HFFc6 (cell line): ENCODE measurements at regions not wholly inside any gene's neighbourhood (a gene's known extent, or its start where the extent isn't known, plus 50 kb on each side); places are given as distances from the start of the nearest gene placed in this dataset.

ENCODE experiments used
- DNase-seq: peaks from one replicate; pipeline ENCODE4 v3.0.0-alpha.2; 2018
- H3K27ac Mint-ChIP-seq: 2 replicates; pipeline ENCODE4 v1.8.0; 2020; ENCODE audit warnings: mild to moderate bottlenecking, mixed read lengths
- H3K27me3 Mint-ChIP-seq: 2 replicates; pipeline ENCODE4 v1.8.0; 2021; ENCODE audit warnings: mild to moderate bottlenecking, moderate library complexity, mixed read lengths; ENCODE audit not compliant: insufficient read depth
- H3K36me3 Mint-ChIP-seq: 2 replicates; pipeline ENCODE4 v1.8.0; 2021; ENCODE audit warnings: low read depth, mixed read lengths
- H3K4me1 Mint-ChIP-seq: 2 replicates; pipeline ENCODE4 v1.8.0; 2020; ENCODE audit warnings: low read depth, mixed read lengths
- H3K4me3 Mint-ChIP-seq: 2 replicates; pipeline ENCODE4 v1.8.0; 2020; ENCODE audit warnings: mild to moderate bottlenecking, moderate library complexity, mixed read lengths
- H3K9me3 Mint-ChIP-seq: 2 replicates; pipeline ENCODE4 v1.8.0; 2020; ENCODE audit warnings: mild to moderate bottlenecking, mixed read lengths
- TF ChIP-seq, protein P1 (sequence below): fragments of 200-600 bp; sonication (generic); IDR thresholded peaks from 2 replicates; pipeline ENCODE4 v1.5.0; 2021; ENCODE audit warnings: antibody characterized with exemption, mild to moderate bottlenecking

DNA sequence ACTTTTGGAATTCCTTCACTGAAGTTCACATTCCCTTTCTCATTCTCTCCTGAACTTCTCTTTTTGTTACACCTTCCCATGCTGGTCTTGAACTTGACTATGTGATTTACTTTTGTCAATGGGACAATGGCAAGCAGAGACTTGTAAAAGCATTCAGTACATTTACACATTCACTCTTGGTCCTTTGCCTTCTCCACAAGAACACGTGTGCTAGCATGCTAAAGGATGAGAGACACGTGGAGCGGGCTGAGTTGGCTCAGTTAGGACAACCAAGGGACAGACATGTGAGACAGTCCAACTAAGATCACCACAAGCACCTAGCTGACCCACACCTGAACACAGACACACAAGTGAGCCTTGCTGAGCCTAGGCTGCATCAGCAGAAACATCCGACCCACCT is 91.3 kb upstream of the PAK5 start:
- Mint-ChIP-seq H3K4me1 (no peaks in the 10 kb centered on the region), H3K36me3 (no peaks in the 10 kb centered on the region), H3K27ac (no peak overlapping the region), H3K4me3 (no peak overlapping the region), H3K9me3 (peaks cover 8% of the 10 kb centered on the region; the same call in 1 of the 2 replicates), H3K27me3 (no peaks in the 10 kb centered on the region)
- TF ChIP-seq, protein P1, sequence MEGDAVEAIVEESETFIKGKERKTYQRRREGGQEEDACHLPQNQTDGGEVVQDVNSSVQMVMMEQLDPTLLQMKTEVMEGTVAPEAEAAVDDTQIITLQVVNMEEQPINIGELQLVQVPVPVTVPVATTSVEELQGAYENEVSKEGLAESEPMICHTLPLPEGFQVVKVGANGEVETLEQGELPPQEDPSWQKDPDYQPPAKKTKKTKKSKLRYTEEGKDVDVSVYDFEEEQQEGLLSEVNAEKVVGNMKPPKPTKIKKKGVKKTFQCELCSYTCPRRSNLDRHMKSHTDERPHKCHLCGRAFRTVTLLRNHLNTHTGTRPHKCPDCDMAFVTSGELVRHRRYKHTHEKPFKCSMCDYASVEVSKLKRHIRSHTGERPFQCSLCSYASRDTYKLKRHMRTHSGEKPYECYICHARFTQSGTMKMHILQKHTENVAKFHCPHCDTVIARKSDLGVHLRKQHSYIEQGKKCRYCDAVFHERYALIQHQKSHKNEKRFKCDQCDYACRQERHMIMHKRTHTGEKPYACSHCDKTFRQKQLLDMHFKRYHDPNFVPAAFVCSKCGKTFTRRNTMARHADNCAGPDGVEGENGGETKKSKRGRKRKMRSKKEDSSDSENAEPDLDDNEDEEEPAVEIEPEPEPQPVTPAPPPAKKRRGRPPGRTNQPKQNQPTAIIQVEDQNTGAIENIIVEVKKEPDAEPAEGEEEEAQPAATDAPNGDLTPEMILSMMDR = no peak
- no peak for DNase-seq

DNA sequence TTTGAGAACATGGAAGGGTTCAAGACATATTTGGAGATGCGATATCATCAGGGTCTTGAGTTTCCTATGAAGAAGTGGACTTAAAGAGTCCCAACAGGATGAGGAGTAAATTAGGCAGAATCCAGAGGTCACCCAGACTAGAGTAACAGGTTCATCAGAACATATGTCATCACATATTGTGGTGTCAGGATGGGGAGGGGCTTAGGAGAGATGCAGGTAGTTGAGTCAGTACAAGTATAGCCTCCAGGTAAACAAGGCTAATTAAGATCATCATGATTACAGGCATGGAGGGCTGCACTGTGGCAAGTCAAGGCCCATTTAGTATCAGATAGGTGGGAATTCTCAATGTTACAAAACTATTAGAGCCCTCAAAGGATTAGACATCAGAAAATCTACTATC is 90.1 kb upstream of the PAK5 start:
- Mint-ChIP-seq H3K27me3 (no peaks in the 10 kb centered on the region), H3K36me3 (no peaks in the 10 kb centered on the region), H3K9me3 (no peaks in the 10 kb centered on the region; the same call in 1 of the 2 replicates), H3K4me3 (no peak overlapping the region), H3K27ac (no peak overlapping the region), H3K4me1 (no peaks in the 10 kb centered on the region)
- TF ChIP-seq, protein P1 = no peak
- DNase-seq = no peak

DNA sequence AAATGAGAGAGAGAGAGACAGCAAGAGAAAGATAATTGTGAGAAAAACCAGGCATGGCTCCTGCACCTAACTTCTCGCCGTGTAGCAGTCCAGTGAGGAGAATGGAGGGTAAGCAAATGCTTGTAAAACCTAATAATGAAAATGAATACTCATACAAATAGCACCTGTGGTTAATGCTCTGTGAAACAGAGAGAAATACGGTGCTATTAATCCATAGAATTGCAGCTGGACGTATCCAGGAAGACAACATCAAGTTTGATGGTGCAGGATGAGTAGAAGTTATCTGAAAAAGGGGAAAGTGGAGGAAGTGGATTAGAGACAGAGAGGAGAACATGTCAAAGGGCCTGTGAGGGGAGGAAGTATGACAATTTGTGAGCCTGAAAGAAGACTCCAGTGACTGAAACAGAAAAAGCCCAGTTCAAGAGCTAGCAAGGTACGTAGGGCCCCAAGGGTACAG is 89.4 kb upstream of the PAK5 start:
- H3K4me1 Mint-ChIP-seq = no peaks in the 10 kb centered on the region
- TF ChIP-seq, protein P1 = no peak
- H3K9me3 Mint-ChIP-seq = no peaks in the 10 kb centered on the region; the same call in 1 of the 2 replicates
- no peak overlapping the region for H3K4me3 Mint-ChIP-seq
- DNase-seq = no peak
- H3K27me3 Mint-ChIP-seq = no peaks in the 10 kb centered on the region
- no peak overlapping the region for H3K27ac Mint-ChIP-seq
- no peaks in the 10 kb centered on the region for H3K36me3 Mint-ChIP-seq

DNA sequence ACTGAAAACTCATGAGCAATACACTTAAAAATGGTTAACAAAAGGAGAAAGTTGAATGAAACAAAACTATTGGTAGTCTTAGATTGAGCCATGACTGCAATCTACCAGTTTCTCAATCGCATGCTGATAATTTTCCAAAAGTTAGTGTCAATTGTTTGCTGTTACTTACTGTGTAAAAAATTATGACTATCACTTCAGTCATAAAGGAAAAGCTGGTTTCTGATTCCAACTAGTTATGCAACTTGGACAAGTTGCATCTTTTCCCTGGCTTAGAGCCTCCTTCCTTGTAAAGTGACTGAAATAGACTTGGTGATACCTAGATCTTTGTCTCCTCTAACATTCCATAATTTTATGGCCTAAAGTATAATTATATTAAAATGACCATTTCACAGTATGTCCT is 88.3 kb upstream of the PAK5 start:
- no peaks in the 10 kb centered on the region for H3K36me3 Mint-ChIP-seq
- H3K4me1 Mint-ChIP-seq = no peaks in the 10 kb centered on the region
- no peak for DNase-seq
- no peaks in the 10 kb centered on the region; the same call in 1 of the 2 replicates for H3K9me3 Mint-ChIP-seq
- H3K27ac Mint-ChIP-seq = no peak overlapping the region
- no peak overlapping the region for H3K4me3 Mint-ChIP-seq
- no peaks in the 10 kb centered on the region for H3K27me3 Mint-ChIP-seq
- TF ChIP-seq, protein P1 = no peak

DNA sequence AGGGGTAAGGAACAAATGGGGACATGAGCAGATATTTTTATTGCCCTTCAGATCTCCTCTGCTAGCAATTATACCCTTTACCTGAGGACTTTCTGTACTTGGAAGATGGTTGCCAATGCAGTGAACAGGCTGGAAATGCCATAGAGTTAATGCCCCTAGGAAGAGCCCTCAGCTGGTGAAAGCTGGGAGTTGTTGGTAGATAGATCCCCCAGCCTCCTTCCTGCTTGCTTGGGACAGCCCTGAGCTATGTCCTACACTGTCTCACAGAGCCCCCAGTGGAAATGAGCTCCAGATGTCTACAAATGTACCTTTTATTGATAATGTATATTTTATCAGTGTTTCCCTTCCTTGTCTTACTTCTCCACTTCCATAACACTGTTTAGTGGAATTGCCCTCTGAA is 87.6 kb upstream of the PAK5 start:
- TF ChIP-seq, protein P1 = no peak
- H3K27me3 Mint-ChIP-seq = no peaks in the 10 kb centered on the region
- no peaks in the 10 kb centered on the region for H3K36me3 Mint-ChIP-seq
- H3K4me1 Mint-ChIP-seq = no peaks in the 10 kb centered on the region
- no peaks in the 10 kb centered on the region; the same call in 1 of the 2 replicates for H3K9me3 Mint-ChIP-seq
- no peak for DNase-seq
- H3K27ac Mint-ChIP-seq = no peak overlapping the region
- no peak overlapping the region for H3K4me3 Mint-ChIP-seq

DNA sequence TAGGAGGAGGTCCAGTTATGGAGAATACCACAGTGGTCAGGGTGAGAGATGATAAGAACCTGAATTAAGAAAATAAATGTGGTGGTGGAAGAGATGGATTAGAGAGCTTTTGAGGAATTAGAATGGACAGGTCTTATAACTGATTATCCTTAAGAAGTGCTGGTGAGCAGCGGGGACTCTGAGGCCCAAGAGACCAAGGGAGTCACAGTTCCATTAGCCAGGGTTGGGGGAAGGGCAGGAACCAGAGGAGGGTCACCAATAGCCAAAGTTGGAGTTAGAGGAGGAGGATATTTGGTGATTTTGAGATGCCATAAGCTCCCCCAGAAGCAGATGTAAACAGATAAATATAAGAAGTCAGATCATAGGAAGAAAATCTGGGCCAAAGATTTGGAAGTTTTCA is 87.1 kb upstream of the PAK5 start:
- H3K36me3 Mint-ChIP-seq = no peaks in the 10 kb centered on the region
- H3K4me3 Mint-ChIP-seq = no peak overlapping the region
- no peak for DNase-seq
- H3K4me1 Mint-ChIP-seq = no peaks in the 10 kb centered on the region
- no peaks in the 10 kb centered on the region for H3K27me3 Mint-ChIP-seq
- no peak overlapping the region for H3K27ac Mint-ChIP-seq
- TF ChIP-seq, protein P1 = no peak
- H3K9me3 Mint-ChIP-seq = no peaks in the 10 kb centered on the region; the same call in 1 of the 2 replicates
